ENCODE measurements at regions not wholly inside any gene's neighbourhood (a gene's known extent, or its start where the extent isn't known, plus 50 kb on each side); places are given as distances from the start of the nearest gene placed in this dataset.
"Not testable (repeated sequence)": the region's sequence is repeated elsewhere in the genome, so short reads cannot be mapped to it uniquely, and the experiment has no call there.

DNA sequence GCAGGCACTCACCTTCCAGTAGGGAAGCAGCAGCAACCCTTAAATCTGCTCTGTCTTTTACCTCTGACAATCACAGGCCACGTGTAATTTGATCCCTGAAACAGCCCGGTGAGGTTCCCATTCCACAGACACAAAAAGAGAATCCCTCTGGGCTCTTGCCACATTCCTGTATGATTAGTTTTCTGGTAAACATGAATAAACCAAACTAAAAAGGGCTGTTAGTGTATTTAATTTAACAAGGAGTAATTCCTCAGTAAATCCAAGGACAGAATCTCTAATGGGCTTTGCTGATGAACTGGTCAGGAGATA is 186.9 kb downstream of the FAM43A start:
- peaks cover 30% of the 10 kb centered on the region for H3K4me1 ChIP-seq
- no peaks in the 10 kb centered on the region for H3K36me3 ChIP-seq (ENCODE audit: low read depth, missing control alignments)
- 18 to 39% methylated on average over 2 of the region's 2 CpGs for WGBS, 2 donors
- DNase-seq = no peak
- TF ChIP-seq, protein P1, sequence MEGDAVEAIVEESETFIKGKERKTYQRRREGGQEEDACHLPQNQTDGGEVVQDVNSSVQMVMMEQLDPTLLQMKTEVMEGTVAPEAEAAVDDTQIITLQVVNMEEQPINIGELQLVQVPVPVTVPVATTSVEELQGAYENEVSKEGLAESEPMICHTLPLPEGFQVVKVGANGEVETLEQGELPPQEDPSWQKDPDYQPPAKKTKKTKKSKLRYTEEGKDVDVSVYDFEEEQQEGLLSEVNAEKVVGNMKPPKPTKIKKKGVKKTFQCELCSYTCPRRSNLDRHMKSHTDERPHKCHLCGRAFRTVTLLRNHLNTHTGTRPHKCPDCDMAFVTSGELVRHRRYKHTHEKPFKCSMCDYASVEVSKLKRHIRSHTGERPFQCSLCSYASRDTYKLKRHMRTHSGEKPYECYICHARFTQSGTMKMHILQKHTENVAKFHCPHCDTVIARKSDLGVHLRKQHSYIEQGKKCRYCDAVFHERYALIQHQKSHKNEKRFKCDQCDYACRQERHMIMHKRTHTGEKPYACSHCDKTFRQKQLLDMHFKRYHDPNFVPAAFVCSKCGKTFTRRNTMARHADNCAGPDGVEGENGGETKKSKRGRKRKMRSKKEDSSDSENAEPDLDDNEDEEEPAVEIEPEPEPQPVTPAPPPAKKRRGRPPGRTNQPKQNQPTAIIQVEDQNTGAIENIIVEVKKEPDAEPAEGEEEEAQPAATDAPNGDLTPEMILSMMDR (IDR thresholded peaks at IDR 0.05) = no peak
- no peak for TF ChIP-seq POLR2A (IDR thresholded peaks at IDR 0.05)
- intact Hi-C loops (cut with DNase I; ENCODE audit: low total_unique reads) = no loop called here
- peak overlapping the region; percentile 72 to 75 for H3K27ac ChIP-seq
- H3K27me3 ChIP-seq = no peaks in the 10 kb centered on the region
- no peak overlapping the region for H3K4me3 ChIP-seq
- H3K9me3 ChIP-seq = no peaks in the 10 kb centered on the region

DNA sequence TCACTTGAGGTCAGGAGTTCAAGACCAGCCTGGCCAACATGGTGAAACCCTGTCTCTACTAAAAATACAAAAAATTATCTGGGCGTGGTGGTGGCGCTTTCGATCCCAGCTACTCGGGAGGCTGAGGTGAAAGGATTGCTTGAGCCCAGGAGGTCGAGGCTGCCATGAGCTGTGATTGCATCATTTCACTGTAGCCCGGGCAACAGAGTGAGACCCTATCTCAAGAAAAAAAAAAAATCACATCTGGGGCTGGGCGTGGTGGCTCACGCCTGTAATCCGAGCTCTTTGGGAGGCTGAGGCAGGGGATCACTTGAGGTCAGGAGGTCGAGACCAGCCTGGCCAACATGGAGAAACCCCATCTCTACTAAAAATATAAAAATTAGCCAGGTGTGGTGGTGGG is 187.8 kb downstream of the FAM43A start:
- DNase-seq; H3K36me3 ChIP-seq (ENCODE audit: low read depth, missing control alignments); intact Hi-C loops (cut with DNase I; ENCODE audit: low total_unique reads); H3K4me3 ChIP-seq; H3K27me3 ChIP-seq; H3K9me3 ChIP-seq: not testable (repeated sequence)
- H3K4me1 ChIP-seq = peaks cover 30% of the 10 kb centered on the region
- WGBS, 2 donors = 91% methylated on average over 10 of the region's 10 CpGs
- H3K27ac ChIP-seq = peak overlapping the region in 1 of 2 donors; percentile 75

DNA sequence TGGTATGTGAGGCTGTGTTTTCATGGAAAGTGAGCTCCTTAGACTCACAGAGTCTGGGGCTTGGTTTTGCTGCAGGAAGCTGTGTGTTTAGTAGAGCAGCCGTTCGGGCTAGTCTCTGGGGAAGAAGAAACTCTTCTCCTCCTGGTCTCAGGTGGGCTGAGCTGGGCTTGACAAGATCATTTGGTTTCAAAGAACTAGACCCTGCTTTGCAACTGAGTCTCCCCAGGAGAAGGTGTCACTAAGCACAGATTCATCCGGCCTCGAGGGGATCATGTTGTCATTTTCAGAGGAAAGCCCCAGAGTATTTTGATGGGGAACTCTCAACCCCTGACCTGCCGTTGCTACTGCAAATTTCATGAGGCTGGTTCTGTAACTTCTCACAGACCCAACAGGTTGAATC is 188.5 kb downstream of the FAM43A start:
- TF ChIP-seq POLR2A (IDR thresholded peaks at IDR 0.05) = no peak
- TF ChIP-seq, protein P1 (IDR thresholded peaks at IDR 0.05) = no peak
- 88 to 97% methylated on average over 5 of the region's 5 CpGs for WGBS, 2 donors
- Histone ChIP-seq H3K36me3 (ENCODE audit: low read depth, missing control alignments) (no peaks in the 10 kb centered on the region), H3K4me3 (no peak overlapping the region), H3K27me3 (no peaks in the 10 kb centered on the region), H3K9me3 (no peaks in the 10 kb centered on the region), H3K27ac (no peak overlapping the region), H3K4me1 (peaks cover 30% of the 10 kb centered on the region)
- DNase-seq = no peak
- intact Hi-C loops (cut with DNase I; ENCODE audit: low total_unique reads) = no loop called here

DNA sequence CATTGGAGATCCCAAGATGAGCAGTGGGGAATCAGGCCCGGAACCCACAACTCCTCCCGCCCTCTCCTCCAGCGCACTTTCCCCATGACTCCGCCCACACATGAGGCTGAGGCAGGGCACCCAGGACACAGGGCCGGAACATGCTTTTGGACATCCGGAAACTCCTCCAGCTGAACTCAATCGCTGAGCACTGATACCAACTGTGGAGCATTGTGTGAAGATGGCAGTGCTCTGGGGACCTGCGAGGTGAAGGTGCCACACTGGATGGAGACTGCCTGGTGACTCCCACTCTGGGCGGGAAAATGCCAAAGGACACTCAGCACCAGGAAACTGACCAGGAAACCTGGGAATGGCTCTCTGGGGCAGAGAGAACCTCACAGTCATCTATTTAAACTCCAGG is 189.1 kb downstream of the FAM43A start:
- TF ChIP-seq, protein P1 (IDR thresholded peaks at IDR 0.05) = no peak
- no peak for TF ChIP-seq POLR2A (IDR thresholded peaks at IDR 0.05)
- DNase-seq = no peak
- peaks cover 30% of the 10 kb centered on the region for H3K4me1 ChIP-seq
- WGBS, 2 donors = 95 to 100% methylated on average over 4 to 9 of the region's 9 CpGs
- no peaks in the 10 kb centered on the region for H3K9me3 ChIP-seq
- H3K4me3 ChIP-seq = no peak overlapping the region
- no peaks in the 10 kb centered on the region for H3K27me3 ChIP-seq
- intact Hi-C loops (cut with DNase I; ENCODE audit: low total_unique reads) = no loop called here
- no peaks in the 10 kb centered on the region for H3K36me3 ChIP-seq (ENCODE audit: low read depth, missing control alignments)
- H3K27ac ChIP-seq = no peak overlapping the region

DNA sequence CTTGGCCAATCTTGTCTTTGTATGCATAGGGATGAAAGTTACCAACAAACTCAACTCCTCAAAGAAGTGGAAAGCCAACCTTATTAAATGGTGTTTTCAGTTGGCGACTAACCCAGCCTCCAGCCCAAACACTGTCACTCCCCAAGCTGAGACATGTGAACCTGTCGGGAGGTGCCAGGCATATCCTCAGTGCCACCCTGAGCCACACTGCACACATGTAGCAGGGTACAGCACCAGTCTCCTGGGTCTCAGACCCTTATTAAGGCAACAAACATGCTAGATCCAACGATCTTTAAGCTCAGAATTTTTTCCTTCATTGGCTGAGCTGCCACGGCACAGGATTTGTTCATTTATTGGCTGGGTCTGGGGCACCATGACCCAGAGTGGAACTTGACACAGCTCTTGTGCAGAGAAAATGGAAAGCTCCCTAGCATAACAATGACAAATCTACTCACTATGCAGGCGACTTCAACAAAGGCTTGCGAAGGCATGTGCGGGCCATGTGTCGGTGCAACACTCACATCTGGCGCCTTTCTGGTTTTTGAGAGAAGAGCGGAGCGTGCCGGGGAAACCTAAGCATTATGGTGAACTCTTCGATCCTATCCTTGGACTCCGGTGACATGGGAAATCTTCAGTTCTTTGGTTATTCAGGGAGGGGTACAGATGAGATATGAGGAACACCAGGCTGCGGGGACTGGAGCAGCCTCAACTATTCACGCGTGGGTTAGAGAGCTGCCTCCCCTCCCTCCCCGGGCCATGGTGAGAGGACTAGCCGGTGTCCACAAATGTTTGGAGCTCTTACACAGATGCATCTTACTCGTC is 190.1 kb downstream of the FAM43A start:
- Histone ChIP-seq H3K27ac (no peak overlapping the region), H3K27me3 (no peaks in the 10 kb centered on the region), H3K4me3 (no peak overlapping the region), H3K4me1 (peaks cover 34% of the 10 kb centered on the region), H3K36me3 (ENCODE audit: low read depth, missing control alignments) (no peaks in the 10 kb centered on the region), H3K9me3 (no peaks in the 10 kb centered on the region)
- intact Hi-C loops (cut with DNase I; ENCODE audit: low total_unique reads) = no loop called here
- TF ChIP-seq, protein P1 (IDR thresholded peaks at IDR 0.05) = no peak
- no peak for TF ChIP-seq POLR2A (IDR thresholded peaks at IDR 0.05)
- DNase-seq = no peak
- WGBS, 2 donors = 89 to 94% methylated on average over 19 to 20 of the region's 20 CpGs

Data from testis (tissue), 2 donors.